ENCODE measurements at regions not wholly inside any gene's neighbourhood (a gene's known extent, or its start where the extent isn't known, plus 50 kb on each side); places are given as distances from the start of the nearest gene placed in this dataset.

DNA sequence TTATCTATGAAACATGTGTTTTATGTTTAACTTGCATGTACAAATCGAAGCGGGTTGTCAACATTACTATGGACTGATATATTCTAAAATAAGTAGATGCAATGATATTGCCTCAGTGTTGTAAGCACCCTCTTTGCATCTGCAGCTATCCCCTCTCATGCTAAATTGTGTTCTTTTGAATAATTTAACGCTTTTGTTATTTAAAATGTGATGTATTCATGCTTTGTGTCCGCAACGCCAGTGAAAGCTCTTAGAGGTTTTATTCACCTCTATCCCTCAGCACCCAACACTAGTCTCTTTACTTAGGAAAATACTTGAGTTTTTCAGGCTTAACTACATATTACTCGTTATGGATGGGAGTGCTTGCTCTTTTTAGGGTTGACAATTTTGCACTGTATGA, 173.7 kb upstream of the ID4 start:
- Histone ChIP-seq H3K56ac (replicated peaks; ENCODE audit: insufficient read length, low read depth, low read length) (no peak overlapping the region), H2AFZ (ENCODE audit: low read length) (no peak overlapping the region), H3K4me2 (ENCODE audit: insufficient read depth in 1 of 2, low read depth in 2 of 2, low read length in 2 of 2) (peak overlapping the region; percentile 46 to 53), H2BK15ac (ENCODE audit: low read length) (no peak overlapping the region), H3K27ac (ENCODE audit: low read depth, low read length) (no peak overlapping the region), H3K18ac (ENCODE audit: extremely low read depth, low read length) (peak overlapping the region; percentile 17; the same call in 1 of the 2 replicates), H2BK20ac (ENCODE audit: low read length) (no peak overlapping the region), H3K14ac (ENCODE audit: insufficient read length) (no peak overlapping the region), H3K9me3 (ENCODE audit: insufficient read depth in 2 of 2, low read depth in 1 of 2, low read length in 1 of 2) (no peaks in the 10 kb centered on the region), H3K23me2 (ENCODE audit: low read depth, low read length) (no peaks in the 10 kb centered on the region; the same call in 1 of the 2 replicates), H4K91ac (replicated peaks; ENCODE audit: insufficient read length, low read length) (peak overlapping the region; percentile 25), H2BK120ac (replicated peaks; ENCODE audit: low read depth, low read length) (peak overlapping the region; percentile 94), H3K4me3 (ENCODE audit: extremely low read depth in 1 of 4, insufficient read depth in 2 of 4, low read depth in 3 of 4, low read length in 4 of 4) (peak overlapping the region in 1 of 4 experiments; percentile 37; a peak in 1 of 8 replicates), H2AK5ac (ENCODE audit: low read depth, low read length) (no peak overlapping the region), H2BK12ac (ENCODE audit: low read depth, low read length) (no peak overlapping the region), H3K27me3 (replicated peaks in 1 of 4; ENCODE audit: control insufficient read depth in 3 of 4, extremely low read depth in 1 of 4, insufficient read depth in 3 of 4, low read length in 3 of 4) (no peaks in the 10 kb centered on the region; a peak in 1 of 7 replicates), H3K4ac (replicated peaks; ENCODE audit: insufficient read length, low read depth, low read length) (no peak overlapping the region), H4K20me1 (replicated peaks in 1 of 2; ENCODE audit: control insufficient read depth in 1 of 2, insufficient read depth in 2 of 2, low read length in 2 of 2) (no peaks in the 10 kb centered on the region), H3K79me2 (ENCODE audit: control insufficient read depth in 1 of 2, insufficient read depth in 2 of 2, low read length in 2 of 2) (no peaks in the 10 kb centered on the region), H3K36me3 (ENCODE audit: control insufficient read depth in 2 of 4, insufficient read depth in 4 of 4, low read length in 3 of 4) (no peaks in the 10 kb centered on the region), H3K79me1 (ENCODE audit: low read depth, low read length) (no peaks in the 10 kb centered on the region), H4K8ac (ENCODE audit: extremely low read depth, insufficient read depth, low read length) (no peak overlapping the region), H3K4me1 (replicated peaks in 1 of 4; ENCODE audit: control insufficient read depth in 3 of 4, insufficient read depth in 4 of 4, low read length in 3 of 4) (peaks cover 0 to 30% (median 18%) of the 10 kb centered on the region in 4 experiments; a peak in 5 of 7 replicates), H4K5ac (ENCODE audit: insufficient read length, low read depth, low read length) (peak overlapping the region; percentile 78), H3K9ac (replicated peaks in 1 of 4; ENCODE audit: extremely low read depth in 1 of 4, low read depth in 3 of 4, low read length in 3 of 4) (no peak overlapping the region), H2BK5ac (ENCODE audit: low read depth, low read length) (peak overlapping the region; percentile 94; the same call in 1 of the 2 replicates), H3K23ac (ENCODE audit: insufficient read length) (no peak overlapping the region)
- peak; percentile 55 for FAIRE-seq
- peak in 1 of 2 experiments; percentile 10 for DNase-seq (ENCODE audit: low read depth in 1 of 2, low spot score in 2 of 2)
- WGBS, 2 experiments (ENCODE audit: extremely low coverage in 1 of 2, insufficient coverage in 1 of 2, insufficient read length in 1 of 2, insufficient replicate concordance in 2 of 2, low coverage in 1 of 2, low lambda C conversion rate in 2 of 2, missing lambda C conversion rate in 1 of 2), result 27% methylated on average over 6 of the region's 6 CpGs; no CpG with 5 or more reads in 1 of the 2 experiments
- TF ChIP-seq SUZ12 (IDR thresholded peaks at IDR 0.05; ENCODE audit: low read length) (no peak), POU5F1 (IDR thresholded peaks at IDR 0.05; ENCODE audit: low read depth, low read length) (peak; percentile 74; the same call in 1 of the 2 replicates), SP1 (IDR thresholded peaks at IDR 0.05; ENCODE audit: low read depth, low read length) (0 out of 2 replicates have a peak, but pooled peaks have one; percentile 16)
- POLR2A ChIA-PET (ENCODE audit: partially characterized antibody), result interaction anchor here (0.6 kb wide), 1 partner anchor 12 kb away, joined by 3 read pairs; no protein-coding TSS in a partner anchor
- CTCF ChIA-PET (ENCODE audit: partially characterized antibody), result interaction anchor here (0.9 to 1.0 kb wide), 2 partner anchors 13 to 29 kb away, joined by 3 read pairs; no protein-coding TSS in a partner anchor

Data from H1 (cell line).